ENCODE measurements at regions not wholly inside any gene's neighbourhood (a gene's known extent, or its start where the extent isn't known, plus 50 kb on each side); places are given as distances from the start of the nearest gene placed in this dataset.
"Not testable (repeated sequence)": the region's sequence is repeated elsewhere in the genome, so short reads cannot be mapped to it uniquely, and the experiment has no call there.

- no peak overlapping the region for H3K4me3 ChIP-seq (replicated peaks; ENCODE audit: insufficient read depth, low read length)
- no peak for DNase-seq (ENCODE audit: low read depth in 1 of 2, low spot score in 1 of 2)
- no peak overlapping the region for H3K27ac ChIP-seq (replicated peaks)
- H3K27me3 ChIP-seq (ENCODE audit: insufficient read depth, poor library complexity, severe bottlenecking), result no peaks in the 10 kb centered on the region
- TF ChIP-seq GABPA (IDR thresholded peaks at IDR 0.05; ENCODE audit: low read depth), result no peak
- TF ChIP-seq, protein P1, sequence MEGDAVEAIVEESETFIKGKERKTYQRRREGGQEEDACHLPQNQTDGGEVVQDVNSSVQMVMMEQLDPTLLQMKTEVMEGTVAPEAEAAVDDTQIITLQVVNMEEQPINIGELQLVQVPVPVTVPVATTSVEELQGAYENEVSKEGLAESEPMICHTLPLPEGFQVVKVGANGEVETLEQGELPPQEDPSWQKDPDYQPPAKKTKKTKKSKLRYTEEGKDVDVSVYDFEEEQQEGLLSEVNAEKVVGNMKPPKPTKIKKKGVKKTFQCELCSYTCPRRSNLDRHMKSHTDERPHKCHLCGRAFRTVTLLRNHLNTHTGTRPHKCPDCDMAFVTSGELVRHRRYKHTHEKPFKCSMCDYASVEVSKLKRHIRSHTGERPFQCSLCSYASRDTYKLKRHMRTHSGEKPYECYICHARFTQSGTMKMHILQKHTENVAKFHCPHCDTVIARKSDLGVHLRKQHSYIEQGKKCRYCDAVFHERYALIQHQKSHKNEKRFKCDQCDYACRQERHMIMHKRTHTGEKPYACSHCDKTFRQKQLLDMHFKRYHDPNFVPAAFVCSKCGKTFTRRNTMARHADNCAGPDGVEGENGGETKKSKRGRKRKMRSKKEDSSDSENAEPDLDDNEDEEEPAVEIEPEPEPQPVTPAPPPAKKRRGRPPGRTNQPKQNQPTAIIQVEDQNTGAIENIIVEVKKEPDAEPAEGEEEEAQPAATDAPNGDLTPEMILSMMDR (IDR thresholded peaks at IDR 0.05; ENCODE audit: insufficient read depth, low read length), result no peak
- TF ChIP-seq REST (IDR thresholded peaks at IDR 0.05; ENCODE audit: insufficient replicate concordance, low read depth), result no peak
- no peak for TF ChIP-seq POLR2AphosphoS5 (IDR thresholded peaks at IDR 0.05; ENCODE audit: low read depth)
- no peak for TF ChIP-seq SPI1 (IDR thresholded peaks at IDR 0.05; ENCODE audit: borderline replicate concordance, low read depth)
These were observed 292.4 kb downstream of the GATA3 start for GRCh38 chr10:8346861-8347260.

- H3K4me3 ChIP-seq (replicated peaks; ENCODE audit: insufficient read depth, low read length); DNase-seq (ENCODE audit: low read depth in 1 of 2, low spot score in 1 of 2); H3K27me3 ChIP-seq (ENCODE audit: insufficient read depth, poor library complexity, severe bottlenecking); H3K27ac ChIP-seq (replicated peaks): not testable (repeated sequence)
These were observed 293.1 kb downstream of the GATA3 start for GRCh38 chr10:8347614-8348013.

DNA sequence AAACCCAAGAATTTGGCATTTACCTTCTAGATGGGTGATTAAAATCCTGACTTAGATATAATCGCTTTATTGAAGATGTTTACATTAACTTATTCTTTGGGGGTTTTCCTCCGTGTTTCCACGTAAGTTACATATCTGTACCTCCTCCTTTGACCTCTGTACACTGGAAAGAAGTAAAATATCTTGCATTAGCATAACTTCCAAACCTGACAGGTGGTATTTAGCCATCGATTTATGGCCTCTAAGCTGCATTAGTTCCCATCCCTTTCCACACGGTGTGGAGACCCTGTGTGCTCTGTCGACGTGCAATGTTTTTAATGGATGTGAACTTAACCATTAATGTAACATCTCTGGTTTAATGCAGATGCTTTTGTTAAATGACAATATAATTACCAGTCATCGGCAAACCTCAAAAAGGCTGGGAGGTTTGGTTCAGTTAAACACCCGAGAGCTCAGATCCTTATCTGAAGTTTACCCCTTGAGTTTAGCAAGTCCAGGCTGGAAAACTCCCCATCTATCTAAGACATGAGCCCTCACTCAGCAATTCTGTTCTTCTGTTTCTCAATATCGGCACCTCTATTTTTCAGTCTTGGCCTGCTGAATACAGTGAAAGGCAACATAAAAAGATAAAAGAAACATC is 295.2 kb downstream of the GATA3 start:
- DNase-seq (ENCODE audit: low read depth in 1 of 2, low spot score in 1 of 2), result no peak
- no peak for TF ChIP-seq SPI1 (IDR thresholded peaks at IDR 0.05; ENCODE audit: borderline replicate concordance, low read depth)
- TF ChIP-seq GABPA (IDR thresholded peaks at IDR 0.05; ENCODE audit: low read depth), result no peak
- TF ChIP-seq, protein P1 (IDR thresholded peaks at IDR 0.05; ENCODE audit: insufficient read depth, low read length), result no peak
- no peak for TF ChIP-seq POLR2AphosphoS5 (IDR thresholded peaks at IDR 0.05; ENCODE audit: low read depth)
- no peak for TF ChIP-seq REST (IDR thresholded peaks at IDR 0.05; ENCODE audit: insufficient replicate concordance, low read depth)
- Histone ChIP-seq H3K27ac (replicated peaks) (no peak overlapping the region), H3K27me3 (ENCODE audit: insufficient read depth, poor library complexity, severe bottlenecking) (no peaks in the 10 kb centered on the region), H3K4me3 (replicated peaks; ENCODE audit: insufficient read depth, low read length) (no peak overlapping the region)

DNA sequence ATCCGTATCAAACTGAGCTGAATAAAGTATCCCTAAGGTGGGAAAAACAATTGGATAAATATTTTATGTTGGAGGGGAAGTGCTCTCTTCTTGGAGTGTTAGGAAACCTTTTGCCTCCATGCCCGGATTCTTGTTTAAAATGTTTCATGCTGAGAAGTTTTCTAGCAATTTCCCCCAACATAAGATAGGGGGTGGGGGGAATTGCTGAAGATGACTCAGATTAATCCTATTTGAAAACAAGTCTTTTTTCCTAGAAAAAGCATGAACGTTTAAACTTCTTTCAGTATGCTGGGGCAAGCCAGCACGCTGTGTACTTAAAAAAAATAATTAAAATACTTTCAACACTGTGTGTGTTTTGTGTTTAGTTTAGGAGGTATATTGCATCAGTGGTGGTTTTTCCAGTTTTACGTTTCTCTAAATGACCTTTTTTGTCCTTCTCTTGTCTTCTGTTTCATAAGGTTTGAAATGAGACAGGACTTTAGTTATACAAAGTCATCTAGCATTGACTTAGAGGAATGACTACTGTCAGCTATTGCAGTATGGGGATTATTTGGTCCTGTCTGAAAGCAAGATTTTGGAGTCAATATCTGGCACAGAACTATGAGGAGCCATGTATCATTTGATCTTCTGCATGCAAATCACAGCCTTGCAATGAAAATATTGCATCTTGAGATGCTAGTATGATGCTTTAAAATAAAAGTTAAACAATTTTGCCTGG is 295.9 kb downstream of the GATA3 start:
- H3K27ac ChIP-seq (replicated peaks), result no peak overlapping the region
- no peak for TF ChIP-seq GABPA (IDR thresholded peaks at IDR 0.05; ENCODE audit: low read depth)
- TF ChIP-seq SPI1 (IDR thresholded peaks at IDR 0.05; ENCODE audit: borderline replicate concordance, low read depth), result no peak
- TF ChIP-seq, protein P1 (IDR thresholded peaks at IDR 0.05; ENCODE audit: insufficient read depth, low read length), result no peak
- no peak for TF ChIP-seq POLR2AphosphoS5 (IDR thresholded peaks at IDR 0.05; ENCODE audit: low read depth)
- no peak for TF ChIP-seq REST (IDR thresholded peaks at IDR 0.05; ENCODE audit: insufficient replicate concordance, low read depth)
- no peak for DNase-seq (ENCODE audit: low read depth in 1 of 2, low spot score in 1 of 2)
- H3K27me3 ChIP-seq (ENCODE audit: insufficient read depth, poor library complexity, severe bottlenecking), result no peaks in the 10 kb centered on the region
- no peak overlapping the region for H3K4me3 ChIP-seq (replicated peaks; ENCODE audit: insufficient read depth, low read length)

Data from HL-60 (cell line).